T47D (cell line): ENCODE measurements at regions not wholly inside any gene's neighbourhood (a gene's known extent, or its start where the extent isn't known, plus 50 kb on each side); places are given as distances from the start of the nearest gene placed in this dataset.

Experiments
- DNase-seq, 2 experiments: peaks; one replicate each; pipeline versions ENCODE4 v3.0.0 to v3.0.0-alpha.2; 2011 to 2012; ENCODE audit warnings: low read depth in 1 of 2, low spot score in 1 of 2
- JUND ChIP-seq: IDR thresholded peaks from 2 replicates; pipeline ENCODE4 v1.6.1; 2012; ENCODE audit warnings: low read depth
- in situ Hi-C: cut with HindIII; loops from 2 replicates; pipeline ENCODE4 v1.10.0; 2016; ENCODE audit warnings: low sequenced_read_pairs, low pct_unique_long_range_greater_than_20kb

- no peak for DNase-seq
- in situ Hi-C loops: no loop called here
- no peak for TF ChIP-seq JUND
These were observed 132.4 kb downstream of the DLL1 start for GRCh38 chr6:170158296-170159021.

GRCh38 chr6:170157567-170158218 lies 133.2 kb downstream of the DLL1 start:
- in situ Hi-C loops: no loop called here
- no peak for TF ChIP-seq JUND
- no peak for DNase-seq

GRCh38 chr6:170156448-170157375 lies 134.2 kb downstream of the DLL1 start:
- in situ Hi-C loops: no loop called here
- no peak for DNase-seq
- no peak for TF ChIP-seq JUND

GRCh38 chr6:170155464-170156196 lies 135.2 kb downstream of the DLL1 start:
- in situ Hi-C loops: no loop called here
- TF ChIP-seq JUND: no peak
- DNase-seq: no peak

GRCh38 chr6:170153436-170154319 lies 137.2 kb downstream of the DLL1 start:
- no peak for TF ChIP-seq JUND
- no peak for DNase-seq
- in situ Hi-C loops: no loop called here

GRCh38 chr6:170152989-170153388 lies 137.9 kb downstream of the DLL1 start:
- no peak for TF ChIP-seq JUND
- DNase-seq: peak; percentile 38 to 61
- in situ Hi-C loops: no loop called here

- DNase-seq: no peak
- in situ Hi-C loops: no loop called here
- no peak for TF ChIP-seq JUND
These were observed 138.6 kb downstream of the DLL1 start for GRCh38 chr6:170152124-170152926.

GRCh38 chr6:170151804-170152123 lies 139.1 kb downstream of the DLL1 start:
- TF ChIP-seq JUND: no peak
- no peak for DNase-seq
- in situ Hi-C loops: no loop called here

- TF ChIP-seq JUND: no peak
- no peak for DNase-seq
- in situ Hi-C loops: no loop called here
These were observed 139.5 kb downstream of the DLL1 start for GRCh38 chr6:170151321-170151771.

- DNase-seq: no peak
- in situ Hi-C loops: no loop called here
- TF ChIP-seq JUND: no peak
These were observed 140.3 kb downstream of the DLL1 start for GRCh38 chr6:170150590-170150945.
